Stimulated activated CD8-positive, alpha-beta memory T cell treated with anti-CD3 and anti-CD28 coated beads, Interleukin-4, amount 100 ng/mL, for 24 hours (primary cell): ENCODE measurements at regions not wholly inside any gene's neighbourhood (a gene's known extent, or its start where the extent isn't known, plus 50 kb on each side); places are given as distances from the start of the nearest gene placed in this dataset.

Source experiments
- DNase-seq: peaks from one replicate; pipeline ENCODE4 v3.0.0-alpha.2; 2020; ENCODE audit warnings: low read depth

GRCh38 chr1:55980582-55980981, 598.8 kb downstream of the PLPP3 start:
- DNase-seq: no peak

GRCh38 chr1:55974714-55975441, 604.5 kb downstream of the PLPP3 start:
- no peak for DNase-seq

- DNase-seq: no peak
These were observed 608.7 kb downstream of the PLPP3 start for GRCh38 chr1:55970526-55971110.

- no peak for DNase-seq
These were observed 610.0 kb downstream of the PLPP3 start for GRCh38 chr1:55969322-55969721.

- no peak for DNase-seq
These were observed 610.7 kb downstream of the PLPP3 start for GRCh38 chr1:55968661-55969060.

- DNase-seq: no peak
These were observed 613.3 kb downstream of the PLPP3 start for GRCh38 chr1:55965981-55966461.

- DNase-seq: no peak
These were observed 616.9 kb downstream of the PLPP3 start for GRCh38 chr1:55962472-55962871.

GRCh38 chr1:55959136-55959548, 620.2 kb downstream of the PLPP3 start:
- DNase-seq: no peak

GRCh38 chr1:55958498-55958897, 620.9 kb downstream of the PLPP3 start:
- no peak for DNase-seq

GRCh38 chr1:55957276-55957675, 622.1 kb downstream of the PLPP3 start:
- DNase-seq: no peak

- no peak for DNase-seq
These were observed 624.2 kb downstream of the PLPP3 start for GRCh38 chr1:55955016-55955621.

GRCh38 chr1:55951291-55951690, 628.1 kb downstream of the PLPP3 start:
- no peak for DNase-seq

- DNase-seq: no peak
These were observed 631.9 kb downstream of the PLPP3 start for GRCh38 chr1:55947446-55947845.

- DNase-seq: no peak
These were observed 635.5 kb downstream of the PLPP3 start for GRCh38 chr1:55943721-55944435.

GRCh38 chr1:55943012-55943411, 636.4 kb downstream of the PLPP3 start:
- no peak for DNase-seq

- no peak for DNase-seq
These were observed 639.5 kb downstream of the PLPP3 start for GRCh38 chr1:55939866-55940265.

- DNase-seq: no peak
These were observed 640.5 kb downstream of the PLPP3 start for GRCh38 chr1:55938861-55939260.

GRCh38 chr1:55938376-55938850, 641.0 kb downstream of the PLPP3 start:
- DNase-seq: no peak

- DNase-seq: no peak
These were observed 641.5 kb downstream of the PLPP3 start for GRCh38 chr1:55937840-55938375.

GRCh38 chr1:55935236-55935635, 644.1 kb downstream of the PLPP3 start:
- DNase-seq: no peak

GRCh38 chr1:55932402-55932801, 647.0 kb downstream of the PLPP3 start:
- DNase-seq: no peak
